ENCODE measurements at regions not wholly inside any gene's neighbourhood (a gene's known extent, or its start where the extent isn't known, plus 50 kb on each side); places are given as distances from the start of the nearest gene placed in this dataset.

- POLR2A ChIA-PET (ENCODE audit: unreplicated experiment), result no interaction called here
- BruUV-seq (replicated peaks), result no TSS peak
- H3K27ac ChIP-seq (ENCODE audit: low read length), result no peak overlapping the region
Measured at GRCh38 chr1:165040641-165041040, 315.9 kb downstream of the LMX1A start.

GRCh38 chr1:165039996-165040395, 316.5 kb downstream of the LMX1A start:
- ATAC-seq, result no peak
- no peaks in the 10 kb centered on the region for H3K4me1 ChIP-seq (ENCODE audit: insufficient read depth, low read length)
- H4K20me1 ChIP-seq (ENCODE audit: low read length), result no peaks in the 10 kb centered on the region
- ChIA-PET POLR2A (ENCODE audit: unreplicated experiment) (no interaction called here), CTCF (no interaction called here)
- no peak for DNase-seq
- H3K79me2 ChIP-seq (ENCODE audit: low read length), result no peaks in the 10 kb centered on the region
- peaks cover 26% of the 10 kb centered on the region for H3K27me3 ChIP-seq (ENCODE audit: low read length)
- H3K4me2 ChIP-seq (ENCODE audit: low read length), result no peak overlapping the region
- TF ChIP-seq EZH2 (IDR thresholded peaks at IDR 0.05; ENCODE audit: low read length, unreplicated experiment) (no peak), EZH2phosphoT487 (IDR thresholded peaks at IDR 0.05; ENCODE audit: borderline replicate concordance, low read length) (no peak), CTCF (conservative IDR thresholded peaks at IDR 0.05; ENCODE audit: low read depth, low read length) (no peak)
- H3K9ac ChIP-seq (ENCODE audit: low read length), result no peak overlapping the region
- H3K27ac ChIP-seq (ENCODE audit: low read length), result no peak overlapping the region
- no peak overlapping the region for H3K4me3 ChIP-seq (ENCODE audit: low read length)
- no peaks in the 10 kb centered on the region for H3F3A ChIP-seq (ENCODE audit: low read length, unreplicated experiment)
- no peak overlapping the region for H2AFZ ChIP-seq (ENCODE audit: low read length)
- H3K9me3 ChIP-seq (ENCODE audit: low read length), result no peaks in the 10 kb centered on the region
- BruUV-seq (replicated peaks), result no TSS peak
- H3K9me2 ChIP-seq (replicated peaks; ENCODE audit: low read length), result no peaks in the 10 kb centered on the region
- no peaks in the 10 kb centered on the region for H3K36me3 ChIP-seq (ENCODE audit: low read depth, low read length)
- intact Hi-C loops (cut with micrococcal nuclease), result no loop called here

More at GRCh38 chr1:165040641-165041040, 315.9 kb downstream of the LMX1A start:
- H3K4me1 ChIP-seq (ENCODE audit: insufficient read depth, low read length), result no peaks in the 10 kb centered on the region
- H3K27me3 ChIP-seq (ENCODE audit: low read length), result peaks cover 26% of the 10 kb centered on the region
- no peaks in the 10 kb centered on the region for H3K9me2 ChIP-seq (replicated peaks; ENCODE audit: low read length)
- H2AFZ ChIP-seq (ENCODE audit: low read length), result no peak overlapping the region
- ATAC-seq, result no peak
- no peaks in the 10 kb centered on the region for H3K79me2 ChIP-seq (ENCODE audit: low read length)
- no peak overlapping the region for H3K4me3 ChIP-seq (ENCODE audit: low read length)
- H3K4me2 ChIP-seq (ENCODE audit: low read length), result no peak overlapping the region
- intact Hi-C loops (cut with micrococcal nuclease), result no loop called here
- no peaks in the 10 kb centered on the region for H4K20me1 ChIP-seq (ENCODE audit: low read length)
- no peaks in the 10 kb centered on the region for H3F3A ChIP-seq (ENCODE audit: low read length, unreplicated experiment)
- DNase-seq, result no peak
- no peak for TF ChIP-seq EZH2phosphoT487 (IDR thresholded peaks at IDR 0.05; ENCODE audit: borderline replicate concordance, low read length)
- no peak for TF ChIP-seq CTCF (conservative IDR thresholded peaks at IDR 0.05; ENCODE audit: low read depth, low read length)
- no peak for TF ChIP-seq EZH2 (IDR thresholded peaks at IDR 0.05; ENCODE audit: low read length, unreplicated experiment)
- H3K36me3 ChIP-seq (ENCODE audit: low read depth, low read length), result no peaks in the 10 kb centered on the region
- no peak overlapping the region for H3K9ac ChIP-seq (ENCODE audit: low read length)
- CTCF ChIA-PET, result no interaction called here
- H3K9me3 ChIP-seq (ENCODE audit: low read length), result no peaks in the 10 kb centered on the region

- H3K79me2 ChIP-seq (ENCODE audit: low read length), result no peaks in the 10 kb centered on the region
- no peak overlapping the region for H3K4me2 ChIP-seq (ENCODE audit: low read length)
- no peak for TF ChIP-seq CTCF (conservative IDR thresholded peaks at IDR 0.05; ENCODE audit: low read depth, low read length)
- no peak overlapping the region for H2AFZ ChIP-seq (ENCODE audit: low read length)
- no peaks in the 10 kb centered on the region for H4K20me1 ChIP-seq (ENCODE audit: low read length)
- no peaks in the 10 kb centered on the region for H3K9me3 ChIP-seq (ENCODE audit: low read length)
- H3K9me2 ChIP-seq (replicated peaks; ENCODE audit: low read length), result no peaks in the 10 kb centered on the region
- H3K36me3 ChIP-seq (ENCODE audit: low read depth, low read length), result no peaks in the 10 kb centered on the region
- H3K4me1 ChIP-seq (ENCODE audit: insufficient read depth, low read length), result no peaks in the 10 kb centered on the region
- no peak overlapping the region for H3K27ac ChIP-seq (ENCODE audit: low read length)
- ChIA-PET CTCF (no interaction called here), POLR2A (ENCODE audit: unreplicated experiment) (no interaction called here)
- DNase-seq (no peak), ATAC-seq (no peak)
- H3K9ac ChIP-seq (ENCODE audit: low read length), result no peak overlapping the region
- H3K27me3 ChIP-seq (ENCODE audit: low read length), result peaks cover 26% of the 10 kb centered on the region
- intact Hi-C loops (cut with micrococcal nuclease), result no loop called here
- no TSS peak for BruUV-seq (replicated peaks)
- H3K4me3 ChIP-seq (ENCODE audit: low read length), result no peak overlapping the region
- no peaks in the 10 kb centered on the region for H3F3A ChIP-seq (ENCODE audit: low read length, unreplicated experiment)
Measured at GRCh38 chr1:165036403-165036802, 320.1 kb downstream of the LMX1A start.

Measured in PC-3 (cell line).